GM13976 (cell line): ENCODE measurements at regions not wholly inside any gene's neighbourhood (a gene's known extent, or its start where the extent isn't known, plus 50 kb on each side); places are given as distances from the start of the nearest gene placed in this dataset.

Experiments used
- DNase-seq: peaks from one replicate; pipeline ENCODE4 v3.0.0; 2012; ENCODE audit warnings: low spot score
- CTCF ChIP-seq: IDR thresholded peaks from 2 replicates; pipeline ENCODE4 v1.5.1; 2012; ENCODE audit warnings: borderline replicate concordance, mild to moderate bottlenecking; ENCODE audit not compliant: insufficient read depth; ENCODE audit errors: extremely low read depth, missing control alignments, control extremely low read depth
- in situ Hi-C: fragments of 300-500 bp; cut with MboI; formaldehyde crosslinking; loops from one replicate; pipeline ENCODE4 v1.12.0; 2022; ENCODE audit warnings: low sequenced_read_pairs, mixed read lengths, inconsistent platforms; ENCODE audit not compliant: unreplicated experiment

- in situ Hi-C loops = no loop called here
- no peak for TF ChIP-seq CTCF
- DNase-seq = no peak
Measured at GRCh38 chr5:155919725-155920124, 407.2 kb upstream of the SGCD start.

GRCh38 chr5:155921621-155922020 lies 405.3 kb upstream of the SGCD start:
- in situ Hi-C loops = no loop called here

GRCh38 chr5:155923784-155924183 lies 403.2 kb upstream of the SGCD start:
- no peak for TF ChIP-seq CTCF
- in situ Hi-C loops = no loop called here
- DNase-seq = no peak

More at GRCh38 chr5:155921621-155922020, 405.3 kb upstream of the SGCD start:
- no peak for TF ChIP-seq CTCF
- no peak for DNase-seq

GRCh38 chr5:155926031-155926430 lies 400.9 kb upstream of the SGCD start:
- no peak for DNase-seq
- no peak for TF ChIP-seq CTCF
- in situ Hi-C loops = loop anchor here (25.0 kb wide), 2 partner anchors 1086 to 1211 kb away; partner anchors contain the start of gene MED7

GRCh38 chr5:155926766-155927165 lies 400.2 kb upstream of the SGCD start:
- no peak for DNase-seq
- no peak for TF ChIP-seq CTCF
- in situ Hi-C loops = loop anchor here (25.0 kb wide), 2 partner anchors 1086 to 1211 kb away; partner anchors contain the start of gene MED7

- in situ Hi-C loops = loop anchor here (25.0 kb wide), 2 partner anchors 1083 to 1208 kb away; partner anchors contain the start of gene MED7
- TF ChIP-seq CTCF = no peak
- DNase-seq = no peak
Measured at GRCh38 chr5:155929112-155929511, 397.9 kb upstream of the SGCD start.
